T-cell (primary cell): ENCODE measurements at regions not wholly inside any gene's neighbourhood (a gene's known extent, or its start where the extent isn't known, plus 50 kb on each side); places are given as distances from the start of the nearest gene placed in this dataset.

Source experiments
- ATAC-seq, 4 experiments: fragments of 200-7000 bp in 3 of 4; fragments of 150-1000 bp in 1 of 4; cut with Tn5 transposase; replicated peaks in 1 of 4; 1 replicate in 3 of 4; 2 replicates in 1 of 4; pipeline ENCODE4 v1.10.0; 2021; ENCODE audit warnings: moderate library complexity in 3 of 4, mild to moderate bottlenecking in 2 of 4, moderate number of reproducible peaks in 1 of 4
- CTCF ChIA-PET, 2 donors: fragments of 300-600 bp; sonication (Branson Sonifier 250); formaldehyde crosslinking; loops; one replicate each; lab custom pipeline; 2022; ENCODE audit warnings: antibody characterized with exemption in 2 of 2; lab: Charles Lee
- POLR2A ChIA-PET, 2 donors: fragments of 300-600 bp; sonication (Branson Sonifier 250); formaldehyde crosslinking; loops; one replicate each; lab custom pipeline; 2022; ENCODE audit warnings: antibody characterized with exemption in 2 of 2; lab: Charles Lee
- DNase-seq, 35 experiments: peaks; one replicate each; pipeline versions ENCODE4 v3.0.0 to v3.0.0-alpha.2; 2013 to 2023
- H3K27ac ChIP-seq: one replicate; pipeline ENCODE4 v1.5.1; 2013; ENCODE audit warnings: low read length
- H3K27me3 ChIP-seq, 2 experiments: replicated peaks in 1 of 2; 1 replicate in 1 of 2; 2 replicates in 1 of 2; pipeline versions ENCODE4 v1.6.1 to v1.7.0; 2013; ENCODE audit warnings: low read length in 1 of 2, mixed read lengths in 1 of 2; ENCODE audit not compliant: control insufficient read depth in 2 of 2, insufficient read depth in 2 of 2; ENCODE audit errors: extremely low read depth in 1 of 2
- H3K36me3 ChIP-seq, 2 donors: 1 replicate in 1 of 2; 2 replicates in 1 of 2; pipeline versions ENCODE4 v1.6.1 to v1.7.0; 2013; ENCODE audit warnings: low read length in 1 of 2; ENCODE audit not compliant: control insufficient read depth in 2 of 2, insufficient read depth in 1 of 2; ENCODE audit errors: extremely low read depth in 1 of 2
- H3K4me1 ChIP-seq, 2 experiments: 1 replicate in 1 of 2; 2 replicates in 1 of 2; pipeline versions ENCODE4 v1.6.1 to v1.7.0; 2013; ENCODE audit warnings: low read length in 2 of 2, mixed read lengths in 1 of 2; ENCODE audit not compliant: insufficient read depth in 2 of 2, control insufficient read depth in 1 of 2; ENCODE audit errors: extremely low read depth in 1 of 2
- H3K4me3 ChIP-seq, 2 donors: 1 replicate in 1 of 2; 2 replicates in 1 of 2; pipeline versions ENCODE4 v1.5.1 to v1.7.0; 2013; ENCODE audit warnings: mild to moderate bottlenecking in 2 of 2, low read length in 1 of 2, moderate library complexity in 1 of 2; ENCODE audit not compliant: control insufficient read depth in 1 of 2; ENCODE audit errors: extremely low read depth in 1 of 2
- H3K9me3 ChIP-seq: 2 replicates; pipeline ENCODE4 v1.7.0; 2013
- H3K27ac Mint-ChIP-seq, 2 donors: one replicate each; pipeline ENCODE4 v1.8.0; 2020 to 2021; ENCODE audit warnings: mild to moderate bottlenecking in 2 of 2, mixed read lengths in 2 of 2
- H3K27me3 Mint-ChIP-seq, 2 donors: one replicate each; pipeline ENCODE4 v1.8.0; 2021 to 2022; ENCODE audit warnings: mixed read lengths in 2 of 2
- H3K36me3 Mint-ChIP-seq: one replicate; pipeline ENCODE4 v1.8.0; 2021; ENCODE audit warnings: mixed read lengths
- H3K4me1 Mint-ChIP-seq, 3 donors: one replicate each; pipeline ENCODE4 v1.8.0; 2020 to 2022; ENCODE audit warnings: mixed read lengths in 3 of 3, mild to moderate bottlenecking in 1 of 3
- H3K4me3 Mint-ChIP-seq, 3 donors: one replicate each; pipeline ENCODE4 v1.8.0; 2020 to 2022; ENCODE audit warnings: mild to moderate bottlenecking in 3 of 3, mixed read lengths in 3 of 3, moderate library complexity in 3 of 3
- H3K9me3 Mint-ChIP-seq, 3 donors: one replicate each; pipeline ENCODE4 v1.8.0; 2020 to 2022; ENCODE audit warnings: mixed read lengths in 3 of 3
- WGBS: methylation state at CpG from one replicate; pipeline ENCODE4 v1.1.5; 2013; ENCODE audit warnings: missing lambda C conversion rate; ENCODE audit not compliant: insufficient coverage; 5-methylcytosine and 5-hydroxymethylcytosine counted together

DNA sequence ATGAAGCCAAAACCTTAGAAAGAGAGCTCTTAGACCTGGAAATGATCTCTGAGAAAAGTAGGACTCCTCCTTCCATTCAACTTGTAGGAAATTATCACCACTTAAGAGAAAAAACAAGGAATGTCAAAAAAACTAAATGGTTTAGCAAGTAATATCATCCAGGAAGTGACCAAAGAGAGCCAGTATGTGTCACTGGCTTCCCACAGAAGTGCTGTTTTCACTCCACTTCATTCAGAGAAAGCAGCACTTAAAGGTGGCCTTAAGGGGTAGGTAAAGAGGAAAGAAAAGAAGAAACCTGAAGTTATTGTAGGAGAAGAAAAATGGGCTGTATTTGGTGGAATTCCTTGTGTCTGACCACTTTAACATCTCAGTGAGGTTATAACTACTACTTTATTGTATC, 414.4 kb upstream of the ETAA1 start:
- Histone ChIP-seq H3K9me3 (no peaks in the 10 kb centered on the region), H3K4me3 (no peak overlapping the region), H3K27me3 (no peaks in the 10 kb centered on the region), H3K36me3 (no peaks in the 10 kb centered on the region), H3K4me1 (no peaks in the 10 kb centered on the region), H3K27ac (no peak overlapping the region)
- no peaks in the 10 kb centered on the region for H3K36me3 Mint-ChIP-seq
- H3K27ac Mint-ChIP-seq = no peak overlapping the region
- H3K4me1 Mint-ChIP-seq = no peaks in the 10 kb centered on the region
- H3K4me3 Mint-ChIP-seq = no peak overlapping the region
- peaks cover 0 to 22% (median 11%) of the 10 kb centered on the region in 3 donors for H3K9me3 Mint-ChIP-seq
- ATAC-seq (no peak), DNase-seq (no peak)
- ChIA-PET POLR2A (no interaction called here), CTCF (no interaction called here)
- H3K27me3 Mint-ChIP-seq = no peaks in the 10 kb centered on the region

DNA sequence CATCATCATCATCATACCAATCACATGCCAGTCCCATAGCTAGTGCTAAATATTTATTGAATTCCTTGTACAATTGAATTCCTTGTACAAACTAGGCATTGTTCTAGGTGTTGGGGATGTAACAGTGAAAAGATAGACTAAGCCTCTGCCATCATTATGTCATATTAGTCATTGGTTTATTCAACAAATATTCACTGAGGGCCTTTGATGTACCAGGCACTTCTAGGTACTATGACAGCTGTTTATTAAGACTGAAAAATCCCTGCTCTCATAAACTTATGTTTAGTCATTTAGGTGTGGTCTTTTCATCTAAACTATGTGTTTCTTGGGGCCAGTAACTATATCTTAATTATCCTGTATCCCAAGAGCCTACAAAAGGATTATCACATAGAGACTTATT, 412.3 kb upstream of the ETAA1 start:
- Mint-ChIP-seq H3K4me3 (no peak overlapping the region), H3K36me3 (no peaks in the 10 kb centered on the region), H3K9me3 (peaks cover 0 to 19% (median 11%) of the 10 kb centered on the region in 3 donors), H3K27me3 (no peaks in the 10 kb centered on the region), H3K27ac (no peak overlapping the region), H3K4me1 (no peaks in the 10 kb centered on the region)
- Histone ChIP-seq H3K27ac (no peak overlapping the region), H3K36me3 (no peaks in the 10 kb centered on the region), H3K9me3 (no peaks in the 10 kb centered on the region), H3K4me3 (no peak overlapping the region), H3K4me1 (no peaks in the 10 kb centered on the region), H3K27me3 (no peaks in the 10 kb centered on the region)
- ChIA-PET POLR2A (no interaction called here), CTCF (no interaction called here)
- DNase-seq (no peak), ATAC-seq (no peak)

DNA sequence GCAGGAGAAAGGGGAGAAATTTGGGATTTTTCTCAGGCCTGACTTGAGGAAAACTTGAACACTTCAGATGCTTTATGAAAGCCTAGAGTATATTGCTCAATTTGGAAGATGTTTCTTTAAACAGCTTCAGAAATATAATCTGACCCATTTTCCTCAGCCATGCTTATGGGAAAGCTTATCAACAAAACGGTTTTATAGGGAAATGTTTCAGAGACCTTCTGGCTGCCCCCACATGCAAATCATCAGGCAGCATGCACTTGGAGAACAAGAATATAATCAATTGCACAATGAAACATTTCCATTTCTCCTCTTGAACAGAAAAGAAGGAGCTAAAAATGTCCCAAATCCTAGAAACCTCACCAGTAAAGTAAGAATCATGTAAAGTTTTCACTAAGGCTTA, 411.2 kb upstream of the ETAA1 start:
- DNase-seq = no peak
- Mint-ChIP-seq H3K36me3 (no peaks in the 10 kb centered on the region), H3K4me3 (no peak overlapping the region), H3K27ac (no peak overlapping the region), H3K9me3 (peaks cover 0 to 17% (median 11%) of the 10 kb centered on the region in 3 donors), H3K4me1 (no peaks in the 10 kb centered on the region), H3K27me3 (no peaks in the 10 kb centered on the region)
- ChIA-PET POLR2A (no interaction called here), CTCF (no interaction called here)
- no CpG with 5 or more reads among the region's 1 CpG for WGBS
- no peak overlapping the region for H3K4me3 ChIP-seq
- no peak for ATAC-seq
- H3K4me1 ChIP-seq = no peaks in the 10 kb centered on the region
- no peaks in the 10 kb centered on the region for H3K9me3 ChIP-seq
- no peak overlapping the region for H3K27ac ChIP-seq
- H3K36me3 ChIP-seq = no peaks in the 10 kb centered on the region
- no peaks in the 10 kb centered on the region for H3K27me3 ChIP-seq

DNA sequence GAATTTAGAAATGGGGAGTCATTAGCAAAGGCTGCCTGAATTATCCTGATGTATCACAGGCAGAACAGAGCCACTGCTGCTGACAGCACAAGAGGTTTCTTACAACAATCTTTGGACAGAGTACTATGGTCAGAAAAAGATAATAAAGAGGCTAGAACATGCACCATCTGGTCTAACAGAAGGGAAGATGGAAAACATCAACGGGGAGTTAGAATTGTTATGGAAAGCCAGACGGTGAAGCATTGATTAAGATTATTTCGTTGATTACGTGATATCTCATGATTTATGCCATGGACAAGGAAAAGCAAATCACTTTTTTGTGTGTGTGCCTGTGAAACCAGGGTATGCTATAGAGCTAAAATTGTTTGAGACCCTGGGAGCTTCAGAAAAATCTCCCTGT, 409.4 kb upstream of the ETAA1 start:
- ATAC-seq (no peak), DNase-seq (no peak)
- ChIA-PET POLR2A (no interaction called here), CTCF (no interaction called here)
- Mint-ChIP-seq H3K9me3 (peaks cover 0 to 17% (median 7%) of the 10 kb centered on the region in 3 donors), H3K36me3 (no peaks in the 10 kb centered on the region), H3K4me1 (no peaks in the 10 kb centered on the region), H3K27me3 (no peaks in the 10 kb centered on the region), H3K4me3 (no peak overlapping the region), H3K27ac (no peak overlapping the region)
- Histone ChIP-seq H3K27me3 (no peaks in the 10 kb centered on the region), H3K36me3 (no peaks in the 10 kb centered on the region), H3K4me3 (no peak overlapping the region), H3K9me3 (no peaks in the 10 kb centered on the region), H3K27ac (no peak overlapping the region), H3K4me1 (no peaks in the 10 kb centered on the region)
- 81% methylated on average over 4 of the region's 4 CpGs for WGBS

- ATAC-seq (no peak), DNase-seq (no peak)
- H3K27me3 ChIP-seq = no peaks in the 10 kb centered on the region
- no peaks in the 10 kb centered on the region for H3K9me3 ChIP-seq
- no peaks in the 10 kb centered on the region for H3K36me3 ChIP-seq
- Mint-ChIP-seq H3K4me1 (no peaks in the 10 kb centered on the region), H3K27ac (no peak overlapping the region), H3K36me3 (no peaks in the 10 kb centered on the region), H3K27me3 (no peaks in the 10 kb centered on the region), H3K4me3 (no peak overlapping the region), H3K9me3 (peaks cover 0 to 6% (median 5%) of the 10 kb centered on the region in 3 donors)
- no peaks in the 10 kb centered on the region for H3K4me1 ChIP-seq
- WGBS = no CpG with 5 or more reads among the region's 1 CpG
- ChIA-PET POLR2A (no interaction called here), CTCF (no interaction called here)
- no peak overlapping the region for H3K4me3 ChIP-seq
- no peak overlapping the region for H3K27ac ChIP-seq
These were observed 402.5 kb upstream of the ETAA1 start for GRCh38 chr2:66994654-66995053.

DNA sequence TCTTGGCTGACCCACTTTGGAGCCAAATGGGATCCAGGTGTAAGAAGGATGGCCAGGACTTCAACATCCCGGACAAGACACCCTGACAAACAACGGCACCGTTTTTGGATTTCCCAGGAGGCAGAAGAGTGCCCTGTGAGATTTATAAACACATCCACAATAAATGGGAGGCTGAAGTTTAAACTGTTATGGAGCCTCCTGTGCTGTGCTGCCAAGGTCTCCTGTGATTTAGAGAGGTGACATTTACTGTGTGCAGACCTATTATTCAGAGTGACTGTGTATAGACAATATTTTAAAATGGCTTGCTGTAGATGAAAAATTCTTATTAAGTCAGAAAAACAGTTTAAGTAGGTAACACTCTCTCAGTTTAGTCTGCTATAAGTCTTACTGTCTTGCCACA, 401.5 kb upstream of the ETAA1 start:
- no peak overlapping the region for H3K27ac Mint-ChIP-seq
- no peak overlapping the region for H3K4me3 Mint-ChIP-seq
- ChIA-PET CTCF (no interaction called here), POLR2A (no interaction called here)
- H3K4me1 Mint-ChIP-seq = no peaks in the 10 kb centered on the region
- Histone ChIP-seq H3K36me3 (no peaks in the 10 kb centered on the region), H3K27ac (no peak overlapping the region), H3K9me3 (no peaks in the 10 kb centered on the region), H3K27me3 (no peaks in the 10 kb centered on the region), H3K4me1 (no peaks in the 10 kb centered on the region), H3K4me3 (no peak overlapping the region)
- H3K36me3 Mint-ChIP-seq = no peaks in the 10 kb centered on the region
- no peaks in the 10 kb centered on the region for H3K27me3 Mint-ChIP-seq
- no peak for ATAC-seq
- peaks cover 0 to 6% (median 5%) of the 10 kb centered on the region in 3 donors for H3K9me3 Mint-ChIP-seq
- no CpG with 5 or more reads among the region's 3 CpGs for WGBS
- DNase-seq = no peak

DNA sequence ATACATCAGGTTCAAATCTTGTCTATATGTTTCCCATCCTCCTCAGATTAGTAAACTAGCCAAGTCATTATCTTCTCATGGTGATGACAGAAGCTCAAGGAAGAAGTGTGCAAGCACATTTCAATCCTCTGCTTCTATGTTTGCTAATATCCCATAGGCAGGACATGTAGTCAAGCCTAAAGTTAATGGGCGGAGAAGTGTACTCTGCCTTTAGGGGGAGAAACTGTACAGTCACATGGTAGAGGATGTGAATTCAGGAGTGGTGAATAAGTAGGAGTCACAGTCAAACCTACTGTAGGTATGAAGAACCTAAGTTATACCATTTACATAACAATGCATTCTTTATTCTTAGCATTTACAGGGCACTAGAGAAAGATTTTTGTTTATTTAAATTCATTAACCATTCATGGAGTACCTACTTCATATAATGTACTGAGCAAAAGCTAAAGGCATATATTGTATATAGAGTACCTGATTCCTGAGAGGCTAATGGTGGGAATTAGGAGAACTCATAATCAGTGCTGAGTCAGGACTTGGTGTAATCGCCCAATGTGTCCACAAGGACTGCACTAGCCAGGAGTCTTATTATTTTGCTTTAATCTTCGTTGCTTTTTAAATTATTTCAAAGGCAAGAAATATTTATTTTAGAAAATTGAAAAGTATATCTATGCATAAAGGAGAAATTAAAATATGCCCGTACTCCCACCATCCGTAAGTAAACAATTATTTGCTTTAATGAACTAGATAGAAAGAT, 394.3 kb upstream of the ETAA1 start:
- H3K4me1 Mint-ChIP-seq = no peaks in the 10 kb centered on the region
- H3K9me3 ChIP-seq = no peaks in the 10 kb centered on the region
- H3K4me3 Mint-ChIP-seq = no peak overlapping the region
- H3K4me3 ChIP-seq = no peak overlapping the region
- H3K27ac ChIP-seq = no peak overlapping the region
- no peaks in the 10 kb centered on the region for H3K4me1 ChIP-seq
- no CpG with 5 or more reads among the region's 5 CpGs for WGBS
- ChIA-PET POLR2A (no interaction called here), CTCF (no interaction called here)
- H3K27ac Mint-ChIP-seq = no peak overlapping the region
- peaks cover 0 to 6% (median 5%) of the 10 kb centered on the region in 3 donors for H3K9me3 Mint-ChIP-seq
- H3K36me3 Mint-ChIP-seq = no peaks in the 10 kb centered on the region
- ATAC-seq = no peak
- H3K36me3 ChIP-seq = no peaks in the 10 kb centered on the region
- no peaks in the 10 kb centered on the region for H3K27me3 ChIP-seq
- H3K27me3 Mint-ChIP-seq = no peaks in the 10 kb centered on the region
- DNase-seq = no peak
